H1 (cell line): ENCODE measurements at regions not wholly inside any gene's neighbourhood (a gene's known extent, or its start where the extent isn't known, plus 50 kb on each side); places are given as distances from the start of the nearest gene placed in this dataset.
"Not testable (repeated sequence)": the region's sequence is repeated elsewhere in the genome, so short reads cannot be mapped to it uniquely, and the experiment has no call there.

Experiments
- CTCF ChIA-PET: fragments of 300-600 bp; sonication (Branson Sonifier 250); formaldehyde crosslinking; loops from one replicate; lab custom pipeline; 2021; ENCODE audit not compliant: partially characterized antibody; lab: Charles Lee
- POLR2A ChIA-PET: fragments of 300-600 bp; sonication (Branson Sonifier 250); formaldehyde crosslinking; loops from one replicate; lab custom pipeline; 2021; ENCODE audit warnings: inconsistent platforms; ENCODE audit not compliant: partially characterized antibody; lab: Charles Lee
- DNase-seq, 2 experiments: peaks; one replicate each; pipeline versions ENCODE4 v3.0.0 to v3.0.0-alpha.2; 2010 to 2022; ENCODE audit warnings: low spot score in 2 of 2, low read depth in 1 of 2, mixed read lengths in 1 of 2
- FAIRE-seq: peaks from 2 replicates; lab custom pipeline; 2011; peaks lifted over from hg19 to GRCh38; lab: Jason Lieb, UNC
- H2AFZ ChIP-seq: 2 replicates; pipeline ENCODE4 v1.8.1; 2012; ENCODE audit warnings: low read length, inconsistent platforms
- H2AK5ac ChIP-seq: 2 replicates; pipeline ENCODE4 v1.6.1; 2013; ENCODE audit warnings: low read depth, low read length
- H2BK120ac ChIP-seq: replicated peaks from 2 replicates; pipeline ENCODE3; 2013; ENCODE audit warnings: low read depth, low read length, inconsistent platforms
- H2BK12ac ChIP-seq: 2 replicates; pipeline ENCODE4 v1.6.1; 2013; ENCODE audit warnings: low read depth, low read length
- H2BK15ac ChIP-seq: 2 replicates; pipeline ENCODE4 v1.6.1; 2013; ENCODE audit warnings: low read length
- H2BK20ac ChIP-seq: 2 replicates; pipeline ENCODE4 v1.6.1; 2013; ENCODE audit warnings: low read length
- H2BK5ac ChIP-seq: 2 replicates; pipeline ENCODE4 v1.6.1; 2013; ENCODE audit warnings: low read depth, low read length
- H3K14ac ChIP-seq: 2 replicates; pipeline ENCODE4 v1.6.1; 2013; ENCODE audit warnings: inconsistent platforms; ENCODE audit not compliant: insufficient read length
- H3K18ac ChIP-seq: 2 replicates; pipeline ENCODE4 v1.6.1; 2013; ENCODE audit warnings: low read length; ENCODE audit errors: extremely low read depth
- H3K23ac ChIP-seq: 2 replicates; pipeline ENCODE4 v1.6.1; 2013; ENCODE audit warnings: inconsistent platforms; ENCODE audit not compliant: insufficient read length
- H3K23me2 ChIP-seq: 2 replicates; pipeline ENCODE4 v1.6.1; 2013; ENCODE audit warnings: low read depth, low read length
- H3K27ac ChIP-seq: 2 replicates; pipeline ENCODE4 v1.6.1; 2011; ENCODE audit warnings: low read depth, low read length, inconsistent platforms
- H3K27me3 ChIP-seq, 4 experiments: replicated peaks in 1 of 4; 1 replicate in 1 of 4; 2 replicates in 3 of 4; pipeline versions ENCODE4 v1.6.1 to v1.8.1; 2011 to 2013; ENCODE audit warnings: low read length in 3 of 4, mild to moderate bottlenecking in 3 of 4, inconsistent platforms in 2 of 4, mixed read lengths in 2 of 4, moderate library complexity in 1 of 4; ENCODE audit not compliant: control insufficient read depth in 3 of 4, insufficient read depth in 3 of 4; ENCODE audit errors: extremely low read depth in 1 of 4
- H3K36me3 ChIP-seq, 4 experiments: 2 replicates each; pipeline versions ENCODE4 v1.6.1 to v1.8.1; 2011 to 2013; ENCODE audit warnings: mild to moderate bottlenecking in 4 of 4, low read length in 3 of 4, moderate library complexity in 2 of 4, control low read depth in 1 of 4, inconsistent platforms in 1 of 4; ENCODE audit not compliant: insufficient read depth in 4 of 4, control insufficient read depth in 2 of 4
- H3K4ac ChIP-seq: replicated peaks from 2 replicates; pipeline ENCODE3; 2013; ENCODE audit warnings: low read length, low read depth, mixed read lengths, inconsistent platforms; ENCODE audit not compliant: insufficient read length
- H3K4me1 ChIP-seq, 4 experiments: replicated peaks in 1 of 4; 1 replicate in 1 of 4; 2 replicates in 3 of 4; pipeline versions ENCODE4 v1.6.1 to v1.8.1; 2011 to 2013; ENCODE audit warnings: low read length in 3 of 4, inconsistent platforms in 2 of 4, mixed read lengths in 1 of 4; ENCODE audit not compliant: insufficient read depth in 4 of 4, control insufficient read depth in 3 of 4
- H3K4me2 ChIP-seq, 2 experiments: 2 replicates each; pipeline versions ENCODE4 v1.6.1 to v1.8.1; 2011 to 2013; ENCODE audit warnings: low read depth in 2 of 2, low read length in 2 of 2, control low read depth in 1 of 2, inconsistent platforms in 1 of 2, mild to moderate bottlenecking in 1 of 2; ENCODE audit not compliant: insufficient read depth in 1 of 2
- H3K4me3 ChIP-seq, 4 experiments: fragments of 200-600, 300-600 bp in 1 of 4; sonication (generic), shearing (Covaris generic), sonication (Bioruptor Twin) in 1 of 4; 2 replicates each; pipeline versions ENCODE4 v1.5.1 to v1.8.1; 2011 to 2016; ENCODE audit warnings: low read length in 4 of 4, low read depth in 3 of 4, control low read depth in 2 of 4, inconsistent platforms in 2 of 4, mild to moderate bottlenecking in 2 of 4, mixed read lengths in 1 of 4, moderate library complexity in 1 of 4; ENCODE audit not compliant: insufficient read depth in 2 of 4; ENCODE audit errors: extremely low read depth in 1 of 4
- H3K56ac ChIP-seq: replicated peaks from 2 replicates; pipeline ENCODE3; 2013; ENCODE audit warnings: low read depth, mild to moderate bottlenecking, mixed read lengths, low read length, inconsistent platforms; ENCODE audit not compliant: insufficient read length
- H3K79me1 ChIP-seq: 2 replicates; pipeline ENCODE4 v1.6.1; 2013; ENCODE audit warnings: low read depth, low read length, control low read depth
- H3K79me2 ChIP-seq, 2 experiments: 2 replicates each; pipeline versions ENCODE4 v1.6.1 to v1.8.1; 2012 to 2013; ENCODE audit warnings: low read length in 2 of 2, mild to moderate bottlenecking in 2 of 2, inconsistent platforms in 1 of 2; ENCODE audit not compliant: insufficient read depth in 2 of 2, control insufficient read depth in 1 of 2
- H3K9ac ChIP-seq, 4 experiments: replicated peaks in 1 of 4; 1 replicate in 1 of 4; 2 replicates in 3 of 4; pipeline versions ENCODE4 v1.6.1 to v1.8.1; 2011 to 2013; ENCODE audit warnings: low read depth in 3 of 4, low read length in 3 of 4, control low read depth in 2 of 4, mild to moderate bottlenecking in 2 of 4, moderate library complexity in 2 of 4, inconsistent platforms in 1 of 4; ENCODE audit errors: extremely low read depth in 1 of 4
- H3K9me3 ChIP-seq, 2 experiments: 2 replicates each; pipeline versions ENCODE4 v1.6.1 to v1.8.1; 2012 to 2013; ENCODE audit warnings: mild to moderate bottlenecking in 2 of 2, moderate library complexity in 2 of 2, control low read depth in 1 of 2, inconsistent platforms in 1 of 2, low read depth in 1 of 2, low read length in 1 of 2, mixed read lengths in 1 of 2; ENCODE audit not compliant: insufficient read depth in 2 of 2
- H4K20me1 ChIP-seq, 2 experiments: replicated peaks in 1 of 2; 2 replicates each; pipeline versions ENCODE3 to v1.8.1; 2011 to 2013; ENCODE audit warnings: inconsistent platforms in 2 of 2, low read length in 2 of 2, mild to moderate bottlenecking in 1 of 2; ENCODE audit not compliant: insufficient read depth in 2 of 2, control insufficient read depth in 1 of 2
- H4K5ac ChIP-seq: 2 replicates; pipeline ENCODE4 v1.6.1; 2013; ENCODE audit warnings: low read length, low read depth, mixed read lengths, inconsistent platforms; ENCODE audit not compliant: insufficient read length
- H4K8ac ChIP-seq: 2 replicates; pipeline ENCODE4 v1.8.0; 2013; ENCODE audit warnings: mild to moderate bottlenecking, moderate library complexity, low read length, inconsistent platforms; ENCODE audit not compliant: insufficient read depth; ENCODE audit errors: extremely low read depth
- H4K91ac ChIP-seq: replicated peaks from 2 replicates; pipeline ENCODE3; 2013; ENCODE audit warnings: low read length, mixed read lengths, inconsistent platforms; ENCODE audit not compliant: insufficient read length
- WGBS, 2 experiments: shearing (Covaris generic) in 1 of 2; methylation state at CpG; one replicate each; pipeline versions ENCODE4 v1.1.6 to v1.1.7; 2013 to 2015; ENCODE audit warnings: low lambda C conversion rate in 2 of 2, mixed read lengths in 2 of 2, inconsistent platforms in 1 of 2, low coverage in 1 of 2, missing lambda C conversion rate in 1 of 2; ENCODE audit not compliant: insufficient replicate concordance in 2 of 2, insufficient coverage in 1 of 2, insufficient read length in 1 of 2; ENCODE audit errors: extremely low coverage in 1 of 2, missing lambda C conversion rate in 1 of 2; 5-methylcytosine and 5-hydroxymethylcytosine counted together

- H3K23me2 ChIP-seq, H3K36me3 ChIP-seq, H2BK120ac ChIP-seq, H4K91ac ChIP-seq, H4K5ac ChIP-seq, CTCF ChIA-PET, H3K18ac ChIP-seq, H2BK15ac ChIP-seq, H3K4ac ChIP-seq, H4K8ac ChIP-seq, H2BK20ac ChIP-seq, H3K27ac ChIP-seq, H3K9ac ChIP-seq, H3K23ac ChIP-seq, H4K20me1 ChIP-seq, H3K4me2 ChIP-seq, DNase-seq, H3K4me1 ChIP-seq, H3K79me2 ChIP-seq, POLR2A ChIA-PET, H3K56ac ChIP-seq, H2AK5ac ChIP-seq, H3K27me3 ChIP-seq, H2BK12ac ChIP-seq, H3K4me3 ChIP-seq, H3K79me1 ChIP-seq, H3K9me3 ChIP-seq, FAIRE-seq, H2BK5ac ChIP-seq, H3K14ac ChIP-seq, H2AFZ ChIP-seq: not testable (repeated sequence)
- 83% methylated on average over 5 of the region's 6 CpGs; no CpG with 5 or more reads in 1 of the 2 experiments for WGBS, 2 experiments
Measured at GRCh38 chr3:125899181-125899580, 69.8 kb upstream of the ROPN1B start.

DNA sequence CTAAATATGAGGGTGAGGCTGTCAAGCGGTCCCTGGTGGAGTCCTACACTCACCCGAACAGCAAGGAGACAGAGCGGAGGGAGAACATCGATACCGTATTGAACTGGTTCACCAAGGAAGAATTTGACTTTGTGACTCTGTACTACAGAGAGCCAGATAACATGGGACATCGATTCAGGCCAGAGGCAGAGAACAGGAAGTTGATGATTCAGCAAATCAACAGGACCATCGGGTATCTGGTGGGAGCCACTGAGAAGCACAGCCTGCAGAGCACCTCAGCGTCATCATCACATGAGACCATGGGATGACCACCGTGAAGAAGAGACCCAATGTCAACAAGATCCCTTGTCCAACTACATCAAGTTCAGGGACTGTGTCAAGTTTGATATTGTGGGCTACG, 67.5 kb upstream of the ROPN1B start:
- H2AK5ac ChIP-seq, H4K5ac ChIP-seq, H3K18ac ChIP-seq, H3K56ac ChIP-seq, CTCF ChIA-PET, H3K79me2 ChIP-seq, H3K36me3 ChIP-seq, H4K8ac ChIP-seq, H3K27me3 ChIP-seq, FAIRE-seq, H2BK20ac ChIP-seq, DNase-seq, H3K4me2 ChIP-seq, H2AFZ ChIP-seq, H2BK5ac ChIP-seq, H4K20me1 ChIP-seq, H4K91ac ChIP-seq, H2BK120ac ChIP-seq, H2BK12ac ChIP-seq, H3K23me2 ChIP-seq, H3K9me3 ChIP-seq, H3K27ac ChIP-seq, H3K4me1 ChIP-seq, H3K14ac ChIP-seq, H3K4me3 ChIP-seq, H3K9ac ChIP-seq, POLR2A ChIA-PET, H3K79me1 ChIP-seq, H3K4ac ChIP-seq, H2BK15ac ChIP-seq, H3K23ac ChIP-seq: not testable (repeated sequence)
- WGBS, 2 experiments, result 91% methylated on average over 10 of the region's 10 CpGs; no CpG with 5 or more reads in 1 of the 2 experiments
